Spleen (tissue), 7 donors: ENCODE measurements at regions not wholly inside any gene's neighbourhood (a gene's known extent, or its start where the extent isn't known, plus 50 kb on each side); places are given as distances from the start of the nearest gene placed in this dataset.

Experiments used
- POLR2A ChIP-seq, 3 donors: fragments of 450-650 bp; IDR thresholded peaks; one replicate each; pipeline ENCODE4 v1.5.1; 2017; ENCODE audit warnings: antibody characterized with exemption in 3 of 3, mild to moderate bottlenecking in 1 of 3
- POLR2AphosphoS5 ChIP-seq, 3 donors: sonication (generic); formaldehyde crosslinking; IDR thresholded peaks; one replicate each; pipeline ENCODE4 v1.5.1; 2017; ENCODE audit warnings: antibody characterized with exemption in 3 of 3
- TF ChIP-seq, protein P1 (sequence below), 11 experiments: fragments of 200-600 bp in 7 of 11; fragments of 450-650 bp in 4 of 11; sonication (generic) in 4 of 11; IDR thresholded peaks in 8 of 11; conservative IDR thresholded peaks in 3 of 11; 1 replicate in 7 of 11; 2 replicates in 4 of 11; pipeline versions ENCODE4 v1.4.0 to v1.8.0; 2016 to 2021; ENCODE audit warnings: antibody characterized with exemption in 11 of 11, inconsistent platforms in 4 of 11, mild to moderate bottlenecking in 1 of 11
- donor health status: DM: no; HTN: no; CAD: no; lungs with moderate emphysema.
- donor health status: DM: no; HTN: no; CAD: no.
- donor health status: DM: no; HTN: no; CAD: no.

DNA sequence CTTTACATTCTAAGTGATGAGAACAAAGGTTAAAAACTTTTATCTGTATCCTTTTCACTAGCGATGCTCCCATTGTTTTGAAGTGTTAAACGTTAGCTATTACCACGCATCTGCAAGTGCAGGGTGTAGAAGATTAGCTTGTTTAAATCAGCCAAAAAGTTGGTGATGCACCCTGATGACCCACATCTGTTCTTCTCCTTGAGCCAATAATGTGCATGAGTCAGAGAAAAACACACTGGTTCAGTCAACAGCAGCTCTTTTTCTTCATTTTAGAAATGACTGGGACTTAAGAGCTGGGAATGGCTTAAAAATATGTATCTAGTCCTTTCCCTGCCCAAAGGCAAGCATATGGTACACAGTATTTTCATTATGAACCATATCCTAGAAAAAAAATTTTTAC lies 323.5 kb upstream of the PDE3A start:
- TF ChIP-seq, protein P1, sequence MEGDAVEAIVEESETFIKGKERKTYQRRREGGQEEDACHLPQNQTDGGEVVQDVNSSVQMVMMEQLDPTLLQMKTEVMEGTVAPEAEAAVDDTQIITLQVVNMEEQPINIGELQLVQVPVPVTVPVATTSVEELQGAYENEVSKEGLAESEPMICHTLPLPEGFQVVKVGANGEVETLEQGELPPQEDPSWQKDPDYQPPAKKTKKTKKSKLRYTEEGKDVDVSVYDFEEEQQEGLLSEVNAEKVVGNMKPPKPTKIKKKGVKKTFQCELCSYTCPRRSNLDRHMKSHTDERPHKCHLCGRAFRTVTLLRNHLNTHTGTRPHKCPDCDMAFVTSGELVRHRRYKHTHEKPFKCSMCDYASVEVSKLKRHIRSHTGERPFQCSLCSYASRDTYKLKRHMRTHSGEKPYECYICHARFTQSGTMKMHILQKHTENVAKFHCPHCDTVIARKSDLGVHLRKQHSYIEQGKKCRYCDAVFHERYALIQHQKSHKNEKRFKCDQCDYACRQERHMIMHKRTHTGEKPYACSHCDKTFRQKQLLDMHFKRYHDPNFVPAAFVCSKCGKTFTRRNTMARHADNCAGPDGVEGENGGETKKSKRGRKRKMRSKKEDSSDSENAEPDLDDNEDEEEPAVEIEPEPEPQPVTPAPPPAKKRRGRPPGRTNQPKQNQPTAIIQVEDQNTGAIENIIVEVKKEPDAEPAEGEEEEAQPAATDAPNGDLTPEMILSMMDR (IDR thresholded peaks at IDR 0.05 in 8 of 11, conservative IDR thresholded peaks at IDR 0.05 in 3 of 11) = no peak
- TF ChIP-seq POLR2AphosphoS5 (IDR thresholded peaks at IDR 0.05) (no peak), POLR2A (IDR thresholded peaks at IDR 0.05) (no peak)
